ENCODE measurements at regions not wholly inside any gene's neighbourhood (a gene's known extent, or its start where the extent isn't known, plus 50 kb on each side); places are given as distances from the start of the nearest gene placed in this dataset.
"Not testable (repeated sequence)": the region's sequence is repeated elsewhere in the genome, so short reads cannot be mapped to it uniquely, and the experiment has no call there.

- TF ChIP-seq CTCF (IDR thresholded peaks at IDR 0.05 in 2 of 3, conservative IDR thresholded peaks at IDR 0.05 in 1 of 3; ENCODE audit: control insufficient read depth in 2 of 3, extremely low read depth in 1 of 3, insufficient read depth in 1 of 3, low read depth in 3 of 3, low read length in 3 of 3); YY1 (IDR thresholded peaks at IDR 0.05; ENCODE audit: low read depth, low read length); ATF7 (IDR thresholded peaks at IDR 0.05; ENCODE audit: low read depth); POLR2A (IDR thresholded peaks at IDR 0.05; ENCODE audit: low read depth, low read length); NFYB (IDR thresholded peaks at IDR 0.05; ENCODE audit: insufficient read depth, low read depth, low read length); CHD4 (IDR thresholded peaks at IDR 0.05); RAD21 (IDR thresholded peaks at IDR 0.05; ENCODE audit: insufficient read depth, low read depth, low read length); CHD2 (IDR thresholded peaks at IDR 0.05; ENCODE audit: borderline replicate concordance, low read depth, low read length); FOS (IDR thresholded peaks at IDR 0.05; ENCODE audit: borderline replicate concordance, extremely low read depth, insufficient read length); ZNF274 (IDR thresholded peaks at IDR 0.05; ENCODE audit: insufficient read depth, insufficient read length): not testable (repeated sequence)
- TF ChIP-seq, protein P1, sequence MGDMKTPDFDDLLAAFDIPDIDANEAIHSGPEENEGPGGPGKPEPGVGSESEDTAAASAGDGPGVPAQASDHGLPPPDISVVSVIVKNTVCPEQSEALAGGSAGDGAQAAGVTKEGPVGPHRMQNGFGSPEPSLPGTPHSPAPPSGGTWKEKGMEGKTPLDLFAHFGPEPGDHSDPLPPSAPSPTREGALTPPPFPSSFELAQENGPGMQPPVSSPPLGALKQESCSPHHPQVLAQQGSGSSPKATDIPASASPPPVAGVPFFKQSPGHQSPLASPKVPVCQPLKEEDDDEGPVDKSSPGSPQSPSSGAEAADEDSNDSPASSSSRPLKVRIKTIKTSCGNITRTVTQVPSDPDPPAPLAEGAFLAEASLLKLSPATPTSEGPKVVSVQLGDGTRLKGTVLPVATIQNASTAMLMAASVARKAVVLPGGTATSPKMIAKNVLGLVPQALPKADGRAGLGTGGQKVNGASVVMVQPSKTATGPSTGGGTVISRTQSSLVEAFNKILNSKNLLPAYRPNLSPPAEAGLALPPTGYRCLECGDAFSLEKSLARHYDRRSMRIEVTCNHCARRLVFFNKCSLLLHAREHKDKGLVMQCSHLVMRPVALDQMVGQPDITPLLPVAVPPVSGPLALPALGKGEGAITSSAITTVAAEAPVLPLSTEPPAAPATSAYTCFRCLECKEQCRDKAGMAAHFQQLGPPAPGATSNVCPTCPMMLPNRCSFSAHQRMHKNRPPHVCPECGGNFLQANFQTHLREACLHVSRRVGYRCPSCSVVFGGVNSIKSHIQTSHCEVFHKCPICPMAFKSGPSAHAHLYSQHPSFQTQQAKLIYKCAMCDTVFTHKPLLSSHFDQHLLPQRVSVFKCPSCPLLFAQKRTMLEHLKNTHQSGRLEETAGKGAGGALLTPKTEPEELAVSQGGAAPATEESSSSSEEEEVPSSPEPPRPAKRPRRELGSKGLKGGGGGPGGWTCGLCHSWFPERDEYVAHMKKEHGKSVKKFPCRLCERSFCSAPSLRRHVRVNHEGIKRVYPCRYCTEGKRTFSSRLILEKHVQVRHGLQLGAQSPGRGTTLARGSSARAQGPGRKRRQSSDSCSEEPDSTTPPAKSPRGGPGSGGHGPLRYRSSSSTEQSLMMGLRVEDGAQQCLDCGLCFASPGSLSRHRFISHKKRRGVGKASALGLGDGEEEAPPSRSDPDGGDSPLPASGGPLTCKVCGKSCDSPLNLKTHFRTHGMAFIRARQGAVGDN (IDR thresholded peaks at IDR 0.05): not testable (repeated sequence)
These were observed 4486.6 kb upstream of the OR11H1 start for GRCh38 chr22:11041416-11041815.

All from GM12878 (cell line).